GM12875 (cell line): ENCODE measurements at regions not wholly inside any gene's neighbourhood (a gene's known extent, or its start where the extent isn't known, plus 50 kb on each side); places are given as distances from the start of the nearest gene placed in this dataset.
"Not testable (repeated sequence)": the region's sequence is repeated elsewhere in the genome, so short reads cannot be mapped to it uniquely, and the experiment has no call there.

Experiments
- H3K4me3 ChIP-seq: one replicate; pipeline ENCODE4 v1.5.1; 2011; ENCODE audit warnings: low read depth, low read length, control low read depth
- TF ChIP-seq, protein P1 (sequence below): IDR thresholded peaks from 2 replicates; pipeline ENCODE4 v1.5.1; 2011; ENCODE audit warnings: low read depth, mild to moderate bottlenecking, control low read depth, inconsistent platforms, low read length, moderate library complexity, borderline replicate concordance; ENCODE audit not compliant: insufficient read depth

GRCh38 chrX:1099146-1099770, 113.2 kb downstream of the CRLF2 start:
- no peak overlapping the region for H3K4me3 ChIP-seq
- TF ChIP-seq, protein P1, sequence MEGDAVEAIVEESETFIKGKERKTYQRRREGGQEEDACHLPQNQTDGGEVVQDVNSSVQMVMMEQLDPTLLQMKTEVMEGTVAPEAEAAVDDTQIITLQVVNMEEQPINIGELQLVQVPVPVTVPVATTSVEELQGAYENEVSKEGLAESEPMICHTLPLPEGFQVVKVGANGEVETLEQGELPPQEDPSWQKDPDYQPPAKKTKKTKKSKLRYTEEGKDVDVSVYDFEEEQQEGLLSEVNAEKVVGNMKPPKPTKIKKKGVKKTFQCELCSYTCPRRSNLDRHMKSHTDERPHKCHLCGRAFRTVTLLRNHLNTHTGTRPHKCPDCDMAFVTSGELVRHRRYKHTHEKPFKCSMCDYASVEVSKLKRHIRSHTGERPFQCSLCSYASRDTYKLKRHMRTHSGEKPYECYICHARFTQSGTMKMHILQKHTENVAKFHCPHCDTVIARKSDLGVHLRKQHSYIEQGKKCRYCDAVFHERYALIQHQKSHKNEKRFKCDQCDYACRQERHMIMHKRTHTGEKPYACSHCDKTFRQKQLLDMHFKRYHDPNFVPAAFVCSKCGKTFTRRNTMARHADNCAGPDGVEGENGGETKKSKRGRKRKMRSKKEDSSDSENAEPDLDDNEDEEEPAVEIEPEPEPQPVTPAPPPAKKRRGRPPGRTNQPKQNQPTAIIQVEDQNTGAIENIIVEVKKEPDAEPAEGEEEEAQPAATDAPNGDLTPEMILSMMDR = no peak

DNA sequence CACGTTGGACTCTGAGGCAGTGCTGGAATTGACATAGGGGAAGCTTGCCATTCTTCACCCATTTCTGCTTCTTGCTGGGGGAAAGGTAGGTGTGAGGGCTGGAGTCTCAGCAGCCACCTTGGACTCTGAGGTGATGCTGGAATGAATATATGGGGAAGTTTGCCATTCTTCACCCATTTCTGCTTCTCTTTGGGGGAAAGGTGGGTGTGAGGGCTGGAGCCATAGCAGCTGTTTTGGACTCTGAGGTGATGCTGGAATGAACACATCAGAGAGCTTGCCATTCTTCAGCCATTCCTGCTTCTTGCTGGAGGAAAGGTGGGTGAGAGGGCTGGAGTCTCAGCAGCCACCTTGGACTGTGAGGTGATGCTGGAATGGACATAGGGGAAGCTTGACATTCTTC, 115.1 kb downstream of the CRLF2 start:
- H3K4me3 ChIP-seq = no peak overlapping the region
- TF ChIP-seq, protein P1 = no peak

GRCh38 chrX:1094566-1095333, 117.7 kb downstream of the CRLF2 start:
- H3K4me3 ChIP-seq = no peak overlapping the region
- TF ChIP-seq, protein P1 = no peak

DNA sequence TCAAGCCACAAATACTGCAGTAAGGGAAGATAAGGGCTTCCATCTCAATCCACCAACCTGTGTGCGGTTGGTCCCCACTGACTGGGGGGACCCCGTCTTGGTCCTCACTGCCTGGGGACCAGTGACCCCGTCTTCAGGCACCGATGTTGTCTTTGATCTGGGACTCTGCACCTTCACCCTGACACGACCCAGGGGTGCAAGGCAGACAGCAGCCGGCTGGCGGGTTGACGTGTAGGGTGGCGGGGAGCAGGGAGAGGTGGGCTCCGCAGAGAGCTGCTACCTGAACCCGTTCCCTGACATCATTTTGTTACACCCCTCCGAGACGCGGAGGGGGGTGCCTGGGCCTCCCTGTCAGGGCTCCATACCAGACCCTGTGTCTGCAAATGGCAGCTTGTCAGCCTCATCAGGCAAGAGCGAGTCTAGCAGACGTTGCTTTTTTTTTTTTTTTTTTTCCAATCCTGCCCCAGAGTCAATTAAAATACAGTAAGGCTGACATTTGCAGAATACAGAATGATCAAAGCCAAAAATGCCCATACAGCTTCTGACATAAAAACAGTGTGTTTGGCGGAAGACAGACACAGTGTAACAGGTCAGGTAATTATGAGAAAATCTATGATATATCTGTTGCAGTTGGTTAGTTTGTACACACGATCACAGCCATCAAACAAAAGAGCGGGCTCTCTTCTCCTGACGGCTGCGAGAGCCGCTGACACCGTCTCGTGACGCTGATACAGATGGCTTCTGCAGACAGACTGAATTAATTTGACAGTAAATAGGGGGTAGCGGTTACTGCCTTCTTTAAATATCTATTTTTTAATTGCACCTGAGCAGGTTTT, 118.6 kb downstream of the CRLF2 start:
- TF ChIP-seq, protein P1 = no peak
- H3K4me3 ChIP-seq = no peak overlapping the region

- no peak overlapping the region for H3K4me3 ChIP-seq
- TF ChIP-seq, protein P1 = no peak
Observed at GRCh38 chrX:1093121-1093520, 119.3 kb downstream of the CRLF2 start.

DNA sequence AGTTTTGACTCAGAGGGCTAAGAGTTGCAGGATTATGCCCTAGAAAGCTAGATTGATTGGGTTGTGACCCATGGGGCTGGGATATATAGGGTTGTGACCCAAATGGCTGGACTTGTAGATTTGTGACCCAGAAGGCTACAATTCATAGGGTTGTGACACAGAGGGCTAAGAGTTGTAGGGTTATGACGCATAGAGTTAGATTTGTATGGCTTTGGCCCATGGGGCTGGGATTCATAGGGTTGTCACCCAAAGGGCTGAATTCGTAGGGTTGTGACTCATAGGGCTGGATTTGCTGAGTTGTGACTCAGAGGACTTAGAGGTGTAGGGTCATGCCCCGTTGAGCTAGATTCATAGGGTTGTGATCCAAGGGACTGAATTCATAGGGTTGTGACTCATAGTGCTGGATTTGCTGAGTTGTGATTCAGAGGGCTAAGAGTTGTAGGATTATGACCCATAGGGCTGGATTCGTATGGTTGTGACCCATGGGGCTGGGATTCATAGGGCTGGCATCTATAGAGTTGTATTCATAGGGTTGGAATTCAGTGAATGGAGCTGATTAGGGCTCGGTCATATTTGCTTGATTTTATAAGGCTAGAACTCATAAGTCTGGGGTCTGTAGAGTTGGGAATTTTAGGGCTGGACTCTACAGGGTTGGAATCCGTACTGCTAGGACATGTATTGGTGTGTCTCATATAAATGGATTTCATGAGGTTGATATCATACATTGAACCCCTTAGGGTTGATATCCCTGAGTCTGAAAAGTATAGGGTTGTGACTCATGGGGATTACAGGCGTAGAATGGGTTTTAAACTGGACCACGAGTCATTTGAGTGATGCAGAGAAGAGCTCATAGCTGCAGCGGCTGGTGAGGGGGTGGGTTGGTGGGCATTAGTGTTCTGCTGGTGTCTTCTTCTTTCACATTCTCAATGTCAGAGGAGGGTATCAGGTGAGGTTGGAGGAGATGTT, 125.7 kb downstream of the CRLF2 start:
- H3K4me3 ChIP-seq = no peak overlapping the region
- TF ChIP-seq, protein P1 = no peak

DNA sequence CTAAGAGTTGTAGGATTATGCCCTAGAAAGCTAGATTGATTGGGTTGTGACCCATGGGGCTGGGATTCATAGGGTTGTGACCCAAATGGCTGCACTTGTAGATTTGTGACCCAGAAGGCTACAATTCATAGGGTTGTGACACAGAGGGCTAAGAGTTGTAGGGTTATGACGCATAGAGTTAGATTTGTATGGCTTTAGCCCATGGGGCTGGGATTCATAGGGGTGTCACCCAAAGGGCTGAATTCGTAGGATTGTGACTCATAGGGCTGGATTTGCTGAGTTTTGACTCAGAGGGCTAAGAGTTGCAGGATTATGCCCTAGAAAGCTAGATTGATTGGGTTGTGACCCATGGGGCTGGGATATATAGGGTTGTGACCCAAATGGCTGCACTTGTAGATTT, 126.6 kb downstream of the CRLF2 start:
- not testable (repeated sequence) for H3K4me3 ChIP-seq
